H1 (cell line): ENCODE measurements at regions not wholly inside any gene's neighbourhood (a gene's known extent, or its start where the extent isn't known, plus 50 kb on each side); places are given as distances from the start of the nearest gene placed in this dataset.

Source experiments
- CTCF ChIA-PET: fragments of 300-600 bp; sonication (Branson Sonifier 250); formaldehyde crosslinking; loops from one replicate; lab custom pipeline; 2021; ENCODE audit not compliant: partially characterized antibody; lab: Charles Lee
- POLR2A ChIA-PET: fragments of 300-600 bp; sonication (Branson Sonifier 250); formaldehyde crosslinking; loops from one replicate; lab custom pipeline; 2021; ENCODE audit warnings: inconsistent platforms; ENCODE audit not compliant: partially characterized antibody; lab: Charles Lee
- DNase-seq, 2 experiments: peaks; one replicate each; pipeline versions ENCODE4 v3.0.0 to v3.0.0-alpha.2; 2010 to 2022; ENCODE audit warnings: low spot score in 2 of 2, low read depth in 1 of 2, mixed read lengths in 1 of 2
- FAIRE-seq: peaks from 2 replicates; lab custom pipeline; 2011; peaks lifted over from hg19 to GRCh38; lab: Jason Lieb, UNC
- H2AFZ ChIP-seq: 2 replicates; pipeline ENCODE4 v1.8.1; 2012; ENCODE audit warnings: low read length, inconsistent platforms
- H2AK5ac ChIP-seq: 2 replicates; pipeline ENCODE4 v1.6.1; 2013; ENCODE audit warnings: low read depth, low read length
- H2BK120ac ChIP-seq: replicated peaks from 2 replicates; pipeline ENCODE3; 2013; ENCODE audit warnings: low read depth, low read length, inconsistent platforms
- H2BK12ac ChIP-seq: 2 replicates; pipeline ENCODE4 v1.6.1; 2013; ENCODE audit warnings: low read depth, low read length
- H2BK15ac ChIP-seq: 2 replicates; pipeline ENCODE4 v1.6.1; 2013; ENCODE audit warnings: low read length
- H2BK20ac ChIP-seq: 2 replicates; pipeline ENCODE4 v1.6.1; 2013; ENCODE audit warnings: low read length
- H2BK5ac ChIP-seq: 2 replicates; pipeline ENCODE4 v1.6.1; 2013; ENCODE audit warnings: low read depth, low read length
- H3K14ac ChIP-seq: 2 replicates; pipeline ENCODE4 v1.6.1; 2013; ENCODE audit warnings: inconsistent platforms; ENCODE audit not compliant: insufficient read length
- H3K18ac ChIP-seq: 2 replicates; pipeline ENCODE4 v1.6.1; 2013; ENCODE audit warnings: low read length; ENCODE audit errors: extremely low read depth
- H3K23ac ChIP-seq: 2 replicates; pipeline ENCODE4 v1.6.1; 2013; ENCODE audit warnings: inconsistent platforms; ENCODE audit not compliant: insufficient read length
- H3K23me2 ChIP-seq: 2 replicates; pipeline ENCODE4 v1.6.1; 2013; ENCODE audit warnings: low read depth, low read length
- H3K27ac ChIP-seq: 2 replicates; pipeline ENCODE4 v1.6.1; 2011; ENCODE audit warnings: low read depth, low read length, inconsistent platforms
- H3K27me3 ChIP-seq, 4 experiments: replicated peaks in 1 of 4; 1 replicate in 1 of 4; 2 replicates in 3 of 4; pipeline versions ENCODE4 v1.6.1 to v1.8.1; 2011 to 2013; ENCODE audit warnings: low read length in 3 of 4, mild to moderate bottlenecking in 3 of 4, inconsistent platforms in 2 of 4, mixed read lengths in 2 of 4, moderate library complexity in 1 of 4; ENCODE audit not compliant: control insufficient read depth in 3 of 4, insufficient read depth in 3 of 4; ENCODE audit errors: extremely low read depth in 1 of 4
- H3K36me3 ChIP-seq, 4 experiments: 2 replicates each; pipeline versions ENCODE4 v1.6.1 to v1.8.1; 2011 to 2013; ENCODE audit warnings: mild to moderate bottlenecking in 4 of 4, low read length in 3 of 4, moderate library complexity in 2 of 4, control low read depth in 1 of 4, inconsistent platforms in 1 of 4; ENCODE audit not compliant: insufficient read depth in 4 of 4, control insufficient read depth in 2 of 4
- H3K4ac ChIP-seq: replicated peaks from 2 replicates; pipeline ENCODE3; 2013; ENCODE audit warnings: low read length, low read depth, mixed read lengths, inconsistent platforms; ENCODE audit not compliant: insufficient read length
- H3K4me1 ChIP-seq, 4 experiments: replicated peaks in 1 of 4; 1 replicate in 1 of 4; 2 replicates in 3 of 4; pipeline versions ENCODE4 v1.6.1 to v1.8.1; 2011 to 2013; ENCODE audit warnings: low read length in 3 of 4, inconsistent platforms in 2 of 4, mixed read lengths in 1 of 4; ENCODE audit not compliant: insufficient read depth in 4 of 4, control insufficient read depth in 3 of 4
- H3K4me2 ChIP-seq, 2 experiments: 2 replicates each; pipeline versions ENCODE4 v1.6.1 to v1.8.1; 2011 to 2013; ENCODE audit warnings: low read depth in 2 of 2, low read length in 2 of 2, control low read depth in 1 of 2, inconsistent platforms in 1 of 2, mild to moderate bottlenecking in 1 of 2; ENCODE audit not compliant: insufficient read depth in 1 of 2
- H3K4me3 ChIP-seq, 4 experiments: fragments of 200-600, 300-600 bp in 1 of 4; sonication (generic), shearing (Covaris generic), sonication (Bioruptor Twin) in 1 of 4; 2 replicates each; pipeline versions ENCODE4 v1.5.1 to v1.8.1; 2011 to 2016; ENCODE audit warnings: low read length in 4 of 4, low read depth in 3 of 4, control low read depth in 2 of 4, inconsistent platforms in 2 of 4, mild to moderate bottlenecking in 2 of 4, mixed read lengths in 1 of 4, moderate library complexity in 1 of 4; ENCODE audit not compliant: insufficient read depth in 2 of 4; ENCODE audit errors: extremely low read depth in 1 of 4
- H3K56ac ChIP-seq: replicated peaks from 2 replicates; pipeline ENCODE3; 2013; ENCODE audit warnings: low read depth, mild to moderate bottlenecking, mixed read lengths, low read length, inconsistent platforms; ENCODE audit not compliant: insufficient read length
- H3K79me1 ChIP-seq: 2 replicates; pipeline ENCODE4 v1.6.1; 2013; ENCODE audit warnings: low read depth, low read length, control low read depth
- H3K79me2 ChIP-seq, 2 experiments: 2 replicates each; pipeline versions ENCODE4 v1.6.1 to v1.8.1; 2012 to 2013; ENCODE audit warnings: low read length in 2 of 2, mild to moderate bottlenecking in 2 of 2, inconsistent platforms in 1 of 2; ENCODE audit not compliant: insufficient read depth in 2 of 2, control insufficient read depth in 1 of 2
- H3K9ac ChIP-seq, 4 experiments: replicated peaks in 1 of 4; 1 replicate in 1 of 4; 2 replicates in 3 of 4; pipeline versions ENCODE4 v1.6.1 to v1.8.1; 2011 to 2013; ENCODE audit warnings: low read depth in 3 of 4, low read length in 3 of 4, control low read depth in 2 of 4, mild to moderate bottlenecking in 2 of 4, moderate library complexity in 2 of 4, inconsistent platforms in 1 of 4; ENCODE audit errors: extremely low read depth in 1 of 4
- H3K9me3 ChIP-seq, 2 experiments: 2 replicates each; pipeline versions ENCODE4 v1.6.1 to v1.8.1; 2012 to 2013; ENCODE audit warnings: mild to moderate bottlenecking in 2 of 2, moderate library complexity in 2 of 2, control low read depth in 1 of 2, inconsistent platforms in 1 of 2, low read depth in 1 of 2, low read length in 1 of 2, mixed read lengths in 1 of 2; ENCODE audit not compliant: insufficient read depth in 2 of 2
- H4K20me1 ChIP-seq, 2 experiments: replicated peaks in 1 of 2; 2 replicates each; pipeline versions ENCODE3 to v1.8.1; 2011 to 2013; ENCODE audit warnings: inconsistent platforms in 2 of 2, low read length in 2 of 2, mild to moderate bottlenecking in 1 of 2; ENCODE audit not compliant: insufficient read depth in 2 of 2, control insufficient read depth in 1 of 2
- H4K5ac ChIP-seq: 2 replicates; pipeline ENCODE4 v1.6.1; 2013; ENCODE audit warnings: low read length, low read depth, mixed read lengths, inconsistent platforms; ENCODE audit not compliant: insufficient read length
- H4K8ac ChIP-seq: 2 replicates; pipeline ENCODE4 v1.8.0; 2013; ENCODE audit warnings: mild to moderate bottlenecking, moderate library complexity, low read length, inconsistent platforms; ENCODE audit not compliant: insufficient read depth; ENCODE audit errors: extremely low read depth
- H4K91ac ChIP-seq: replicated peaks from 2 replicates; pipeline ENCODE3; 2013; ENCODE audit warnings: low read length, mixed read lengths, inconsistent platforms; ENCODE audit not compliant: insufficient read length
- BRCA1 ChIP-seq: IDR thresholded peaks from 2 replicates; pipeline ENCODE4 v1.6.1; 2012; ENCODE audit warnings: low read depth, low read length, improper control_type of control experiment
- CHD2 ChIP-seq: IDR thresholded peaks from 2 replicates; pipeline ENCODE4 v1.6.1; 2012; ENCODE audit warnings: low read length, improper control_type of control experiment
- GABPA ChIP-seq: IDR thresholded peaks from 2 replicates; pipeline ENCODE4 v1.6.1; 2011; ENCODE audit warnings: mild to moderate bottlenecking, low read length, moderate library complexity, borderline replicate concordance; ENCODE audit not compliant: insufficient read depth
- JUND ChIP-seq: IDR thresholded peaks from 2 replicates; pipeline ENCODE4 v1.6.1; 2011; ENCODE audit warnings: mild to moderate bottlenecking, improper control_type of control experiment, low read length
- KDM5A ChIP-seq: fragments of 200-600 bp; IDR thresholded peaks from 2 replicates; pipeline ENCODE4 v1.7.1; 2012; ENCODE audit warnings: mild to moderate bottlenecking, low read length, inconsistent platforms, mixed read lengths
- MAX ChIP-seq: IDR thresholded peaks from 2 replicates; pipeline ENCODE4 v1.6.1; 2012; ENCODE audit warnings: inconsistent platforms
- POLR2AphosphoS5 ChIP-seq: IDR thresholded peaks from 2 replicates; pipeline ENCODE4 v1.6.1; 2011; ENCODE audit warnings: low read depth, low read length
- WGBS, 2 experiments: shearing (Covaris generic) in 1 of 2; methylation state at CpG; one replicate each; pipeline versions ENCODE4 v1.1.6 to v1.1.7; 2013 to 2015; ENCODE audit warnings: low lambda C conversion rate in 2 of 2, mixed read lengths in 2 of 2, inconsistent platforms in 1 of 2, low coverage in 1 of 2, missing lambda C conversion rate in 1 of 2; ENCODE audit not compliant: insufficient replicate concordance in 2 of 2, insufficient coverage in 1 of 2, insufficient read length in 1 of 2; ENCODE audit errors: extremely low coverage in 1 of 2, missing lambda C conversion rate in 1 of 2; 5-methylcytosine and 5-hydroxymethylcytosine counted together

- no peak overlapping the region for H4K91ac ChIP-seq
- no peak overlapping the region for H4K8ac ChIP-seq
- CTCF ChIA-PET: interaction anchor here (1.6 kb wide), 1 partner anchor 51 kb away, joined by 3 read pairs; no protein-coding TSS in a partner anchor
Observed at GRCh38 chr19:33895366-33895765, 98.7 kb downstream of the KCTD15 start.

More at GRCh38 chr19:33895366-33895765, 98.7 kb downstream of the KCTD15 start:
- peaks cover 8 to 13% of the 10 kb centered on the region in 2 experiments; a peak in 2 of 4 replicates for H3K9me3 ChIP-seq
- TF ChIP-seq CHD2 (no peak), BRCA1 (no peak), JUND (no peak), GABPA (no peak), MAX (no peak), KDM5A (no peak), POLR2AphosphoS5 (no peak)
- TF ChIP-seq, all 59 proteins: peak for 0
- no peak overlapping the region for H2BK120ac ChIP-seq
- peaks cover 0 to 1% of the 10 kb centered on the region in 2 experiments for H4K20me1 ChIP-seq
- H3K18ac ChIP-seq: no peak overlapping the region
- WGBS, 2 experiments: 93% methylated on average over 2 of the region's 2 CpGs; no CpG with 5 or more reads in 1 of the 2 experiments
- no peak overlapping the region for H3K4ac ChIP-seq
- no peaks in the 10 kb centered on the region for H3K4me1 ChIP-seq
- no peaks in the 10 kb centered on the region for H3K79me1 ChIP-seq
- H3K27ac ChIP-seq: no peak overlapping the region
- no peak overlapping the region for H2BK20ac ChIP-seq
- H3K23me2 ChIP-seq: no peaks in the 10 kb centered on the region
- H2BK5ac ChIP-seq: no peak overlapping the region
- H2BK12ac ChIP-seq: no peak overlapping the region
- H4K5ac ChIP-seq: no peak overlapping the region
- no peaks in the 10 kb centered on the region for H3K79me2 ChIP-seq
- H3K27me3 ChIP-seq: no peaks in the 10 kb centered on the region
- H3K36me3 ChIP-seq: no peaks in the 10 kb centered on the region
- DNase-seq: no peak
- no peak overlapping the region for H3K4me2 ChIP-seq
- no peak overlapping the region for H2AFZ ChIP-seq
- no peak overlapping the region for H3K23ac ChIP-seq
- no peak overlapping the region for H3K9ac ChIP-seq
- no peak overlapping the region for H2BK15ac ChIP-seq
- H3K4me3 ChIP-seq: no peak overlapping the region
- H2AK5ac ChIP-seq: no peak overlapping the region
- no peak overlapping the region for H3K14ac ChIP-seq
- no peak overlapping the region for H3K56ac ChIP-seq
- no peak for FAIRE-seq
- POLR2A ChIA-PET: interaction anchor here (0.7 to 1.2 kb wide), 3 partner anchors 11 to 16 kb away, joined by 3 to 4 read pairs (median 4); no protein-coding TSS in a partner anchor
